ENCODE measurements at regions not wholly inside any gene's neighbourhood (a gene's known extent, or its start where the extent isn't known, plus 50 kb on each side); places are given as distances from the start of the nearest gene placed in this dataset.
"Not testable (repeated sequence)": the region's sequence is repeated elsewhere in the genome, so short reads cannot be mapped to it uniquely, and the experiment has no call there.

GRCh38 chr11:110347660-110348059 is 51.2 kb upstream of the RDX start:
- DNase-seq (ENCODE audit: low read depth in 2 of 2) = no peak

DNA sequence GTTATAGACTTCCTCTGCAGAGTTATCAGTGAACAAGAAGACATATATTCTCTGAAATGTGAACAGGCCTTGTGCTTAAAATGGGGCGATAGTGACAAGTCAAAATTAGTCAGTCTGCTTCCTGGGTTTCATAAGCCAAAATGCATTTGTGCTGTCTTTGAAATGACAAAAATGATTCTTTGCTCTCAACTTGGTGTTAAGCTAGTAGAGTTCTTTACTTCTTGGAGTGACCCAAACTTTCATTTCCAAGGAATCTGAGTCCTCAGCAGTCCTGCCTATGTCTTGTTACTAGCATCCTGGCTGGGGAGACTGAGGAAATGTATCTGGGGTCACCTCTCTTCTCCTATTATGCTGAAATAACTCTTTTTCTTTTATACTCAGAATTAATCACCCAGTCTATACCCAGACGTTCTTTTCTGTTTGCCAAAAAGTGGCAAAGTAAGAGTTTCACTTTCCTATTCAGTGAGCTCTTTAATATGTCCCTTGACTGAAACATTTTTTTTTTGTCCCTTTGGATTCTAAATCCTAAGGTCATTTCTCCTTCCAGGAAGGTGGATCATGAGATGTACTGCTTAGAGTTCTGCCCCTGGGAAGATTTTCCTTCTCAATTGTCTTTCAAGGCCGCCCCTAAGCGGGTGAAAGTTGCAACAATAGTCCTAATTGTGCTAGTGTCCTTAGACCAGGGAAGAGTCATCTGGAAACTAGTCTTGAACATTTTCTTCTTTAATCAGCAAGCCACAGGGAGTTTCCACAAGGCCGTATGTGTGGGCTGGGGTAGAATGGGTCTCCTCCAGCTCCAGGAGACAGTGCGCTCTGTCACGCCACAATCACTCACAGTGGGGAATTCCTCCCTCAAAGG is 53.0 kb upstream of the RDX start:
- DNase-seq (ENCODE audit: low read depth in 2 of 2) = no peak

DNA sequence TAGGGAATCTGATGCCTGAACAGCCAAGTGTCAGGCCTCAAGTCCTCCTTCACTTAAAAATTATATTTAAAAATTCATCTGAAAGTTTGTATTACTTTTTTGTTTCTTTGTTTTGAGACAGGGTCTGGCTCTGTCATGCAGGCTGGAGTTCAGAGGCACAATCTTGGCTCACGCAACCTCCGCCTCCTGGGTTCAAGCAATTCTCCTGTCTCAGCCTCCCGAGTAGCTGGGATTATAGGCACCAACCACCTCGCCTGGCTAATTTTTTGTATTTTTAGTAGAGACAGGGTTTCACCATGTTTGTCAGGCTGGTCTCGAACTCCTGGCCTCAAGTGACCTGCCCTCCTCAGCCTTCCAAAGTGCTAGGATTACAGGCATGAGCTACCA is 53.6 kb upstream of the RDX start:
- DNase-seq (ENCODE audit: low read depth in 2 of 2) = not testable (repeated sequence)

DNA sequence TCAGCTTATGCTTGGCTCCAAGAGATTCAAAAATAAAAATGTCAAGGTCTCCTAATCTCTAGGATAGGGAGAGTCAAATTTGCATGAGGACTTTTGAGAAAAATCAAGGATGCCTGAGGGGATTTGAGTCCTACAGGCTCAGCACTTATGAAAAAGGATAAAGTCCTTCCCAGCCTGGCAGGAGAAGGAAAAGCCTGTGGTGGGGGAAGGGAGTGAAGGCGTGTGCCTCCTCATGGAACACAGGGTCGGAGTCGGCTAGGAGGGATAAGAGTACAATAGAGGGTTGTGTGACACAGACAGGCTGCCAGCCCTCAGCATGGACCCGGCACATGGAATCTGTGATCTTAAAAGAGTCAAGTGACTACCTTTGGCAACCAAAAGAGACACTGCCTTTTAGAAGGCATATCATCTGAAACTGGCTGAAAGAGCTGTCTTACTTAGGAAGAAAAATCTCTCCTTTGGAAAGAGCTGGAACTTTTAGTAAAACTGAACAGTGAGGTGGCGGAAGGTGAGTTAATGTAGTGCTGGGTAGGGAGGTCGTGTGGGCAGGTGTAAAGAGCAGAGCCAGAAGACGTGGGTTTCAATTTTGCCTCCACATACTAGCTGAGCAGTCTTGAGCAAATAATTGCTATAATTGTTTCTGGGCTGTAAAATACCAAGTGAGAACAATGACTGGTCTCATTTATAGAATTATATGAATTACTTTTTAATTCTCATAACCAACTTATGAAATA is 58.8 kb upstream of the RDX start:
- DNase-seq (ENCODE audit: low read depth in 2 of 2) = no peak

DNA sequence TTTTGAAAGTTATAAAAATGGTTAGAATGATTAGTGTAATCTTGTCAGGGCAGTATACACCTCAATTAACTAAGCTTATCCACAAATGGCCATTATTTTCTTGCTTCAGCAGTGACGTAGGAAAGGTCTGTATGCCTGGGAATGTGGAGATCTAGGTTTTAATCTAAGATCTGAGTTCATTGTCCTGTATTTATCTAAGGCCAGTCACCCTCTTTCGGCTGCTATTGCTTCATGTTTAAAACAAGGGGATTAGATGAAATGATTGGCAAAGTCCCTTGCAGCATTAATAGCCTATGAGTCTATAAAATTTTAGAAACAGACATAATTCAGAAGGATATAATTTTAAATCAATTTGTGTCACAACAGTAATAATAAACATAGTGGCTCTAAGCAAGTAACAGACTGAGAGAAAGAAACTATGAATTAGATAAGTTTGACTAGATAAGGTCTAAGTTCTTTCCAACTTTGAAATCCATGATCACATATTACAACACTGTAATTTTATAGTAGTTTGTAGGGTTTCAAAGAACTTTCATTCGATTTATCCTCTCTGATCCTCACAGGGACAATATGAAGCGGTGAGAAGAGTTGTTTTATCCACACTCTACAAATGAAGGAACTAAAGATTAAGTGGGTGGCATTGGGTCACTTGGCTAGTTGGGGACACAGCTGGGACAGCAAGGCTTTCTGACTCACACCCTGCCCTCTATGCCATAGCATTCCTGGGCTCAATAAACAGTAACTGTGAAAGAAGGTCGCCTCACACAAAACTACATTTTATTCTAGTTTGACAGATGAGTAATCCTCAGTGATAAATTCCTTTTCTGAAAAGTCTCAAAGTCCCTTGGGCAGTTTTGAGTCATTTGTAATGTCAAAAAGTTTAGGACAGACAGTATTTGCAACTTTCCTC is 60.6 kb upstream of the RDX start:
- peak; percentile 23 to 26 for DNase-seq (ENCODE audit: low read depth in 2 of 2)

GRCh38 chr11:110358336-110358735 is 61.9 kb upstream of the RDX start:
- no peak for DNase-seq (ENCODE audit: low read depth in 2 of 2)

- not testable (repeated sequence) for DNase-seq (ENCODE audit: low read depth in 2 of 2)
These were observed 64.5 kb upstream of the RDX start for GRCh38 chr11:110360781-110361408.

GRCh38 chr11:110362971-110363509 is 66.6 kb upstream of the RDX start:
- peak; percentile 83 to 90 for DNase-seq (ENCODE audit: low read depth in 2 of 2)

- peak in 1 of 2 donors; percentile 57 for DNase-seq (ENCODE audit: low read depth in 2 of 2)
These were observed 63.5 kb upstream of the FDX1 start for GRCh38 chr11:110366291-110366690.

DNA sequence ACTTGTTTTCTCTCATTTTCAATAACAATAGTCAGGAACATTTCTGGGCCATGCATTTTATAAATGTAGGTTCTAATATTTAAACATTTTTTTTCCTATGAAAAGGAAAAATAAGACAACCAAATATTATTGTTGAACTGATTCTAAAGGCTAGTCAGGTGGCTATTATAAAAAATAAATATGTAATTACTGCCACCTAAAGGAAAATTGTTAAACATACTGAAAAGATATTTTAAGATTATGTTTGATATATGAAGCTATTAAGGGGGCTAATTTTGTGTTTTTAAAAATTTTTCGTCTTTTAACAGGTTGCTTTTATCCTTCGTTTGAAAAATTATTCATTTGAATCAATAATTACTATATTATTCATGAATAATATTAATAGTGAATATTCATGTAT is 62.2 kb upstream of the FDX1 start:
- DNase-seq (ENCODE audit: low read depth in 2 of 2) = peak in 1 of 2 donors; percentile 37

- DNase-seq (ENCODE audit: low read depth in 2 of 2) = no peak
These were observed 58.7 kb upstream of the FDX1 start for GRCh38 chr11:110371084-110371483.

- DNase-seq (ENCODE audit: low read depth in 2 of 2) = peak; percentile 10 to 22
These were observed 56.6 kb upstream of the FDX1 start for GRCh38 chr11:110373051-110373702.

GRCh38 chr11:110374921-110375320 is 54.8 kb upstream of the FDX1 start:
- DNase-seq (ENCODE audit: low read depth in 2 of 2) = peak in 1 of 2 donors; percentile 30

DNA sequence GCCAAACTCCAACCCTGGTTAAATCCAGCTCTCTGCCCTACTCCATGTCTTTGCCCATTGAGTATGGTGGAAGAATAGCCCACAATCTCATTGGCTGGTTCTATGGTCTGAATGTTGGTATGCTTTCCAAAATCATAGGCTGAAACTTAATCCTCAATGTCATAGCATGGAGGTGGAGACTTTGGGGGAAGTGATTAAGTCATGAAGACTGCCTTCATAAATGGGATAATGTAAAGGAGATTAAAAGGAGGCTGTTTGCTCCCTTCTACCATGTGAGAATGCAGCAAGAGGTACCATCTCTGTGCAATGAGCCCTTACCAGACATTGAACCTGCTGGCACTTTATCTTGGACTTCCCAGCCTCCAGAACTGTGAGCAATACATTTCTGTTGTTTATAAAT is 54.4 kb upstream of the FDX1 start:
- DNase-seq (ENCODE audit: low read depth in 2 of 2) = no peak

- no peak for DNase-seq (ENCODE audit: low read depth in 2 of 2)
These were observed 53.7 kb upstream of the FDX1 start for GRCh38 chr11:110376021-110376420.

DNA sequence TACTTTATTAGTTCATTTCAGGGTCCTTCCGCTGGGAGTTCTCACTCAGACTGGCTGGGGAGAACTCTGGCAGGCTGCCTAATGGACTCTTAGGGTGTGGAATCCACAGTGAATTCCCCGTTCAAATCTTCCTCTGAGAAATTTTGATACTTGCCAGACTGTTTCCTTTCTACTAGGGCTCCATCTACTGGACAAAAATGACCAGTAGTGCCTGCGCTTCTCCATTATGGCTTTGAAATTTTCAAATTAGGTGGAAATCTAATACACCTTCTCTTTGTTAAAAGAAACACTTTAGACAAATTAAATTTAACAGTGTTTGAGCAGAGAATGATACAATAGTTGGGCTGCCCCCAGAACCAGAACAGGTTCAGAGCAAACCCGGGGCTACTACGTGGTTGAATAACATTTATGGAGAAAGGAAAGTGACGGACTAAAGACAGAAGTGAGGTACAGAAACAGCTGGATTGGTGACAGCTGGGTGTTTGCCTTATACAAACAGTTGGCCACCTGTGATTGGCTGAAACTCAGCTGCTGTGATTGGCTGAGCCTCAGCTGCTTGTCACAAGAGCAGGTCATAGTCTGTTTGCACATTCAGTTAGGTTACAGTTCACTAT is 52.9 kb upstream of the FDX1 start:
- peak; percentile 91 to 94 for DNase-seq (ENCODE audit: low read depth in 2 of 2)

- DNase-seq (ENCODE audit: low read depth in 2 of 2) = no peak
These were observed 52.3 kb upstream of the FDX1 start for GRCh38 chr11:110377434-110377833.

DNA sequence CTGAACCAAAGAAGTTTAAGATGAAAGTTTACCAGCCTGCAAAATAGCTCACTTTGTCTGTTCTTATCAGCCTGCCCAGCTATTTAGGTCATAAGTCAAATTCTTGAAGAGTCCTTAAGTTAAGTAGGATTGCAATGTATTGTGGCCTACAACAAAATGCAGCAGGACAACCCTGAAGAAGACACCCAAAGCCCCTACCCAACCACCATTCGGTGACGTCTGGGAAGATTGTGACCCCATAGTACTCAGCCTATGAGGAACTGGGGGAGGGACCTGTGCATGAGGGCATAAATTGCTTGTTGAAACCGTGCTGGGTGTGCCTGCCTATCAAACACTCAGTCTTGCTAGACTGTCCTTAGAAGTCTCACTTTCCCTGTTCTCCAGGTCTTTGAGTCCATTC is 50.5 kb upstream of the FDX1 start:
- no peak for DNase-seq (ENCODE audit: low read depth in 2 of 2)

DNA sequence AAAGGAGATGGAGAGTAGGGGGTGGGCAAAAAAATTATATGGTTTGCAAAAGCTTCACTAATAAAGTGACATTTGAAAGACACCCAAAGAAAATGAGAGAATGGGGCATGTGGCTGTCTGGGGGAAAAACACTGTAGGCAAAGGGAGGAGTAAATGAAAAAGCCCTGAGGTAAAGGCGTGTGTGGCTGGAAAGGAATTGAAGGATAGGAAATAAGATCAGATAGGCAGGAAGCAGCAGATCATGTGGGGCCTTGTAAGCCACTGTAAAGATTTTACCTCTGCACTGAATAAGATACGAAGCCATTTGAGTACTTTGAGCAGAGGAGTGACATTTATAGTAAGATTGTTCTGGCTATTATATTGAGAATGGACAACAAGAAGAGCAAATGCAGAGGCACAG is 49.8 kb upstream of the FDX1 start:
- DNase-seq (ENCODE audit: low read depth in 2 of 2) = no peak
